BJ (cell line): ENCODE measurements at regions not wholly inside any gene's neighbourhood (a gene's known extent, or its start where the extent isn't known, plus 50 kb on each side); places are given as distances from the start of the nearest gene placed in this dataset.

ENCODE experiments used
- CTCF ChIA-PET: fragments of 350-600 bp; formaldehyde crosslinking; extraction: SDS; loops from one replicate; lab custom pipeline; 2021; ENCODE audit warnings: antibody characterized with exemption, inconsistent platforms; lab: Yijun Ruan, JAX
- POLR2A ChIA-PET: fragments of 300-600 bp; sonication (Branson Sonifier 250); formaldehyde crosslinking; extraction: SDS; loops from one replicate; lab custom pipeline; 2021; ENCODE audit warnings: antibody characterized with exemption; lab: Charles Lee
- DNase-seq: peaks from one replicate; pipeline ENCODE4 v3.0.0-alpha.2; 2011; ENCODE audit warnings: low read depth
- H3K27me3 ChIP-seq: 2 replicates; pipeline ENCODE4 v1.6.0; 2011; ENCODE audit warnings: low read length; ENCODE audit not compliant: control insufficient read depth, insufficient read depth
- H3K36me3 ChIP-seq: 2 replicates; pipeline ENCODE4 v1.5.1; 2011; ENCODE audit warnings: low read length; ENCODE audit not compliant: control insufficient read depth, insufficient read depth
- H3K4me3 ChIP-seq: 2 replicates; pipeline ENCODE4 v1.5.1; 2011; ENCODE audit warnings: low read depth, mild to moderate bottlenecking, control low read depth, low read length
- CTCF ChIP-seq: IDR thresholded peaks from 2 replicates; pipeline ENCODE4 v1.5.1; 2011; ENCODE audit warnings: low read depth, mild to moderate bottlenecking, control low read depth, inconsistent platforms, low read length, moderate library complexity; ENCODE audit not compliant: insufficient read depth

- Histone ChIP-seq H3K27me3 (no peaks in the 10 kb centered on the region), H3K4me3 (no peak overlapping the region), H3K36me3 (no peaks in the 10 kb centered on the region)
- TF ChIP-seq CTCF = no peak
- DNase-seq = no peak
- ChIA-PET POLR2A (no interaction called here), CTCF (no interaction called here)
These were observed 149.8 kb upstream of the STEAP4 start for GRCh38 chr7:88456490-88456889.

- DNase-seq = no peak
- Histone ChIP-seq H3K4me3 (no peak overlapping the region), H3K36me3 (no peaks in the 10 kb centered on the region), H3K27me3 (no peaks in the 10 kb centered on the region)
- POLR2A ChIA-PET = no interaction called here
- TF ChIP-seq CTCF = no peak
- CTCF ChIA-PET = no interaction called here
These were observed 149.0 kb upstream of the STEAP4 start for GRCh38 chr7:88455696-88456095.

GRCh38 chr7:88452646-88453045 lies 146.0 kb upstream of the STEAP4 start:
- POLR2A ChIA-PET = no interaction called here

GRCh38 chr7:88450874-88451273 lies 144.2 kb upstream of the STEAP4 start:
- H3K36me3 ChIP-seq = no peaks in the 10 kb centered on the region
- DNase-seq = no peak
- ChIA-PET CTCF (no interaction called here), POLR2A (no interaction called here)
- no peaks in the 10 kb centered on the region for H3K27me3 ChIP-seq
- no peak for TF ChIP-seq CTCF
- no peak overlapping the region for H3K4me3 ChIP-seq

More at GRCh38 chr7:88452646-88453045, 146.0 kb upstream of the STEAP4 start:
- H3K4me3 ChIP-seq = no peak overlapping the region
- no peak for DNase-seq
- no peaks in the 10 kb centered on the region for H3K27me3 ChIP-seq
- CTCF ChIA-PET = no interaction called here
- H3K36me3 ChIP-seq = no peaks in the 10 kb centered on the region
- no peak for TF ChIP-seq CTCF

DNA sequence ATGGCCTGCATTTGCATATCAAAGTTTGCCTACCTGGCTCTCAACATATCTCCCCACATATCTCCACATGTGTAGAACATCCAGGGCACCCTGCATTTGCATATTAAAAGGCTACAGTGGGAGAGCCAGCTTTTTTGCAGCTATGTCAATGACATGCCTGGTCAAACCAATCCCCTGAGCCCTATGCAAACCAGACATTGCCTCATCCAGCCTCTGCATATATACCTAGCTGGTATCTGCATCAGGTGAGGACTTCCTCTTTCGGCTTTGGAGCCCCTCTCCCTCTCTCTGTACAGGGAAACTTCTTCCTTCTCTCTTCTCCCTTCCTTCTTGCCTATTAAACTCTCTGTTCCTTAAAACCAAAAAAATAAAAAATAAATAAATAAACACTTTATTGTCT lies 142.7 kb upstream of the STEAP4 start:
- ChIA-PET CTCF (no interaction called here), POLR2A (no interaction called here)

More for the DNA sequence above, 142.7 kb upstream of the STEAP4 start:
- no peak for DNase-seq
- Histone ChIP-seq H3K27me3 (no peaks in the 10 kb centered on the region), H3K4me3 (no peak overlapping the region), H3K36me3 (no peaks in the 10 kb centered on the region)
- TF ChIP-seq CTCF = no peak
